HEK293 (cell line): ENCODE measurements at regions not wholly inside any gene's neighbourhood (a gene's known extent, or its start where the extent isn't known, plus 50 kb on each side); places are given as distances from the start of the nearest gene placed in this dataset.
A peak's percentile ranks its signal among the peaks of the same experiment; 100 is the strongest.

Experiments
- CTCF ChIA-PET: fragments of 350-600 bp; formaldehyde crosslinking; extraction: SDS; loops from one replicate; lab custom pipeline; 2021; ENCODE audit warnings: antibody characterized with exemption; lab: Yijun Ruan, JAX
- POLR2A ChIA-PET: fragments of 300-600 bp; formaldehyde crosslinking; extraction: SDS; loops from one replicate; lab custom pipeline; 2020; ENCODE audit warnings: antibody characterized with exemption, inconsistent platforms; lab: Yijun Ruan, JAX
- H3K27ac ChIP-seq: fragments of 200-500 bp; sonication (Bioruptor generic); 2 replicates; pipeline ENCODE4 v1.5.1; 2014; ENCODE audit warnings: low read depth, low read length, control low read depth, inconsistent platforms; ENCODE audit errors: extremely low read depth
- H3K36me3 ChIP-seq, 2 experiments: fragments of 200-500 bp in 1 of 2; sonication (Bioruptor generic) in 1 of 2; 1 replicate in 1 of 2; 2 replicates in 1 of 2; pipeline ENCODE4 v1.5.1; 2014 to 2017; ENCODE audit warnings: inconsistent platforms in 2 of 2, low read length in 2 of 2; ENCODE audit not compliant: control insufficient read depth in 2 of 2, insufficient read depth in 1 of 2
- H3K4me1 ChIP-seq: fragments of 200-500 bp; sonication (Bioruptor generic); 2 replicates; pipeline ENCODE4 v1.5.1; 2014; ENCODE audit warnings: mild to moderate bottlenecking, low read length, inconsistent platforms; ENCODE audit not compliant: control insufficient read depth, insufficient read depth
- H3K4me3 ChIP-seq: 2 replicates; pipeline ENCODE4 v1.5.1; 2011; ENCODE audit warnings: low read depth, mild to moderate bottlenecking, control low read depth, low read length, moderate library complexity
- H3K9me3 ChIP-seq: fragments of 200-500 bp; sonication (Bioruptor generic); 2 replicates; pipeline ENCODE4 v1.5.1; 2014; ENCODE audit warnings: low read depth, low read length, inconsistent platforms; ENCODE audit not compliant: control insufficient read depth, insufficient read depth
- FEZF1 ChIP-seq: fragments of 450-650 bp; formaldehyde crosslinking; IDR thresholded peaks from 2 replicates; pipeline ENCODE4 v1.5.1; 2016; ENCODE audit warnings: missing biosample characterization, missing genetic modification characterization
- KLF8 ChIP-seq: fragments of 450-650 bp; formaldehyde crosslinking; IDR thresholded peaks from 2 replicates; pipeline ENCODE4 v1.5.1; 2016; ENCODE audit warnings: missing biosample characterization, missing genetic modification characterization
- MYNN ChIP-seq: fragments of 450-650 bp; formaldehyde crosslinking; IDR thresholded peaks from 2 replicates; pipeline ENCODE4 v1.5.1; 2016; ENCODE audit warnings: missing biosample characterization, missing genetic modification characterization, borderline replicate concordance
- PRDM4 ChIP-seq: fragments of 450-650 bp; formaldehyde crosslinking; IDR thresholded peaks from 2 replicates; pipeline ENCODE4 v1.5.1; 2017; ENCODE audit warnings: missing biosample characterization, missing genetic modification characterization
- TRIM28 ChIP-seq: IDR thresholded peaks from 2 replicates; pipeline ENCODE4 v1.6.1; 2011; ENCODE audit warnings: low read length, control low read depth, borderline replicate concordance
- ZBTB1 ChIP-seq: fragments of 450-650 bp; formaldehyde crosslinking; IDR thresholded peaks from 2 replicates; pipeline ENCODE4 v1.5.1; 2016; ENCODE audit warnings: missing biosample characterization, missing genetic modification characterization
- ZBTB17 ChIP-seq: fragments of 450-650 bp; formaldehyde crosslinking; IDR thresholded peaks from 2 replicates; pipeline ENCODE4 v1.5.1; 2016; ENCODE audit warnings: missing biosample characterization, missing genetic modification characterization
- ZBTB21 ChIP-seq: fragments of 450-650 bp; formaldehyde crosslinking; IDR thresholded peaks from 2 replicates; pipeline ENCODE4 v1.5.1; 2017; ENCODE audit warnings: missing biosample characterization, missing genetic modification characterization
- ZBTB48 ChIP-seq: fragments of 450-650 bp; formaldehyde crosslinking; IDR thresholded peaks from 2 replicates; pipeline ENCODE4 v1.5.1; 2016; ENCODE audit warnings: missing biosample characterization, missing genetic modification characterization
- ZEB2 ChIP-seq: fragments of 450-650 bp; formaldehyde crosslinking; IDR thresholded peaks from 2 replicates; pipeline ENCODE4 v1.5.1; 2016; ENCODE audit warnings: missing biosample characterization, missing genetic modification characterization
- ZFP69B ChIP-seq: fragments of 450-650 bp; formaldehyde crosslinking; IDR thresholded peaks from 2 replicates; pipeline ENCODE4 v1.5.1; 2016; ENCODE audit warnings: missing biosample characterization, missing genetic modification characterization
- ZIC2 ChIP-seq: fragments of 450-650 bp; formaldehyde crosslinking; IDR thresholded peaks from 2 replicates; pipeline ENCODE4 v1.5.1; 2016; ENCODE audit warnings: missing biosample characterization, missing genetic modification characterization
- ZNF133 ChIP-seq: fragments of 450-650 bp; formaldehyde crosslinking; IDR thresholded peaks from 2 replicates; pipeline ENCODE4 v1.5.1; 2016; ENCODE audit warnings: missing biosample characterization, missing genetic modification characterization
- ZNF148 ChIP-seq: fragments of 450-650 bp; formaldehyde crosslinking; IDR thresholded peaks from 2 replicates; pipeline ENCODE4 v1.5.0; 2017; ENCODE audit warnings: missing biosample characterization, missing genetic modification characterization, borderline replicate concordance
- ZNF202 ChIP-seq: fragments of 450-650 bp; formaldehyde crosslinking; IDR thresholded peaks from 2 replicates; pipeline ENCODE4 v1.5.1; 2016; ENCODE audit warnings: missing biosample characterization, missing genetic modification characterization, borderline replicate concordance
- ZNF214 ChIP-seq: fragments of 450-650 bp; formaldehyde crosslinking; IDR thresholded peaks from 2 replicates; pipeline ENCODE4 v1.5.1; 2017; ENCODE audit warnings: missing biosample characterization, mild to moderate bottlenecking, missing genetic modification characterization, borderline replicate concordance
- ZNF239 ChIP-seq: fragments of 450-650 bp; formaldehyde crosslinking; IDR thresholded peaks from 2 replicates; pipeline ENCODE4 v1.5.1; 2016; ENCODE audit warnings: missing biosample characterization, missing genetic modification characterization
- ZNF24 ChIP-seq: fragments of 450-650 bp; formaldehyde crosslinking; IDR thresholded peaks from 2 replicates; pipeline ENCODE4 v1.5.1; 2016; ENCODE audit warnings: missing biosample characterization, missing genetic modification characterization
- ZNF248 ChIP-seq: fragments of 450-650 bp; formaldehyde crosslinking; IDR thresholded peaks from 2 replicates; pipeline ENCODE4 v1.5.1; 2017; ENCODE audit warnings: missing biosample characterization, missing genetic modification characterization
- ZNF354C ChIP-seq: fragments of 450-650 bp; formaldehyde crosslinking; IDR thresholded peaks from 2 replicates; pipeline ENCODE4 v1.5.1; 2016; ENCODE audit warnings: missing biosample characterization, missing genetic modification characterization, low read depth, borderline replicate concordance
- ZNF423 ChIP-seq: fragments of 450-650 bp; formaldehyde crosslinking; IDR thresholded peaks from 2 replicates; pipeline ENCODE4 v1.5.1; 2016; ENCODE audit warnings: missing biosample characterization, missing genetic modification characterization
- ZNF521 ChIP-seq: fragments of 450-650 bp; formaldehyde crosslinking; IDR thresholded peaks from 2 replicates; pipeline ENCODE4 v1.5.1; 2017; ENCODE audit warnings: missing biosample characterization, mild to moderate bottlenecking, missing genetic modification characterization
- ZNF585B ChIP-seq: fragments of 450-650 bp; formaldehyde crosslinking; IDR thresholded peaks from 2 replicates; pipeline ENCODE4 v1.5.1; 2016; ENCODE audit warnings: missing biosample characterization, missing genetic modification characterization
- ZNF610 ChIP-seq: fragments of 450-650 bp; formaldehyde crosslinking; IDR thresholded peaks from 2 replicates; pipeline ENCODE4 v1.5.1; 2016; ENCODE audit warnings: missing biosample characterization, missing genetic modification characterization, borderline replicate concordance
- ZNF654 ChIP-seq: fragments of 450-650 bp; formaldehyde crosslinking; IDR thresholded peaks from 2 replicates; pipeline ENCODE4 v1.5.1; 2016; ENCODE audit warnings: low read depth, missing biosample characterization, missing genetic modification characterization
- TF ChIP-seq, protein P1 (sequence below): fragments of 450-650 bp; formaldehyde crosslinking; IDR thresholded peaks from 2 replicates; pipeline ENCODE4 v1.5.1; 2016; ENCODE audit warnings: missing biosample characterization, missing genetic modification characterization, borderline replicate concordance
- TF ChIP-seq, protein P2 (sequence below): fragments of 450-650 bp; formaldehyde crosslinking; IDR thresholded peaks from 2 replicates; pipeline ENCODE4 v1.5.1; 2017; ENCODE audit warnings: missing biosample characterization, missing genetic modification characterization

DNA sequence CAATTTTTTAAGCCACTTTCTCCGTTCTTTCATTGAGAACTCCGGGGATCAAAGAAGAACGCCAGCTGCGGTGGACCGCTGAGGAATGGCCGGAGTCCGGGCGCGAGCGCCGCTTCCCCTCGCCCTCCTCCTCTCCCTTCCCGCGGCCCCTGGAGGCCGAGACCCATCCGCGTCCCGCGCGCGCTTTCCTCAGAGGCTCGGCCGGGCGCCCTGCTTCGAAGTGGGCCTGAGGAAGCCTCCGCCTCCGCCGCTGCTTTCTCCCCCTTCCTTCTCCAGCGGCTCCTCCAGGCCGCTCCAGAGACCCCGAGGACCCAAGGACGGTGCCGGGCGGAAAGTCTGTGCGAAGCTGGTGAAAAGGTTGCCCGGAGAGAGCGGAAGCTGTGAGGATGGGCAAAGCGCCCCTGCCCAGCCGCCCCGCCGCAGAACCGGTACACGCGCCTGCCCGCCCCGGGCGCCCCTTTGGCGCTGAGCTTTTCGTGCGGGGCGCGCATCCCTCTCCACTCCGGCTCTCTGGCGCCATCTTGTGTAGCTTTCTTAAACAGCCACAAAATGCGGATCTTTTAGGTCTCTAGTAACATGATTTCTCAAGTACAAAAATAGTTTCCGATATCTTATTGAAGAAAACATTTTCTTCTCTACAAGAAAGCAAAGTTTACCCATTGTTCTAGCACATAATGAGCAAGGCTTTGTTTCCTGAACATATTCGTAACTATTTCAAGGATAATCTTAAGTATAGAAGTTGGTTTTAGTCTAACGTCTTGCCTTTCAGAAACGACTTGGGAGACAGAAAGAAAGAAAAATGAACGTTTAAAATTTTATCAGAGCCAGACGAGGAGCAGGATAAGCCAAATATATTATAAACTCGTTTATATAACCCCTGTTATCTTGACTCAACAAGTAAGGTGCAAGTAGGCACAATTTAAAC, 59.2 kb upstream of the FAM174B start (continued):
- TF ChIP-seq ZNF133 (tag by site-specific recombination) (no peak), ZFP69B (tag by site-specific recombination) (peak; percentile 40; the same call in 1 of the 2 replicates), ZBTB48 (tag by site-specific recombination) (peak; percentile 65), ZNF24 (tag by site-specific recombination) (no peak; the same call in 1 of the 2 replicates), TRIM28 (0 out of 2 replicates have a peak, but pooled peaks have one; percentile 34), ZNF423 (no peak), ZBTB17 (tag by site-specific recombination) (peak; percentile 58; the same call in 1 of the 2 replicates)

DNA sequence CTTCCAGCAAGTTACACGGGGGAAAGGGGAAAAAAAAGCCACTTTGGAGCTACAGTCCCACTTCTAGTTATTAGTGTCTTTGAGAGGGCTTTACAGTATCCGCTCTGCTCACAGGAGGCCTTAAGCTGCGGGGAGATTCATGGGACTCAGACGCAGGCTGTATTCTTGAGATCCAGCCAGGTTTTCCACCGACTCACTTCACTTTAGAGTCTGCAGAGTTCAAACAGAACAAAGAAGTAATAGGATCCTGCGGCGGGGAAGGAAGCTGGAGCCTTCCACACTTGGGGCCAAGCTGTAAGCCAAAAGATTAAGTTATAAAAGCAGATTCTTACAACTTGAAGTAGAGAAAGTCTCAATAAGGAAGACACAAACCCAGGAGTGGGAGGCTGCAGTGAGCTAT, 60.2 kb upstream of the FAM174B start:
- CTCF ChIA-PET = interaction anchor here (0.8 to 4.8 kb wide), 7 partner anchors 25 to 619 kb away, joined by 3 to 27 read pairs (median 4); no protein-coding TSS in a partner anchor
- H3K27ac ChIP-seq = no peak overlapping the region
- H3K9me3 ChIP-seq = no peaks in the 10 kb centered on the region
- no peak for TF ChIP-seq ZNF654 (tag by site-specific recombination)
- no peak for TF ChIP-seq ZNF148 (tag by site-specific recombination)
- no peak for TF ChIP-seq ZBTB21 (tag by site-specific recombination)
- no peak for TF ChIP-seq ZNF248 (tag by site-specific recombination)
- no peak for TF ChIP-seq ZNF521 (tag by site-specific recombination)
- TF ChIP-seq ZNF214 (tag by site-specific recombination) = no peak
- no peak for TF ChIP-seq ZNF239 (tag by site-specific recombination)
- TF ChIP-seq, protein P1, sequence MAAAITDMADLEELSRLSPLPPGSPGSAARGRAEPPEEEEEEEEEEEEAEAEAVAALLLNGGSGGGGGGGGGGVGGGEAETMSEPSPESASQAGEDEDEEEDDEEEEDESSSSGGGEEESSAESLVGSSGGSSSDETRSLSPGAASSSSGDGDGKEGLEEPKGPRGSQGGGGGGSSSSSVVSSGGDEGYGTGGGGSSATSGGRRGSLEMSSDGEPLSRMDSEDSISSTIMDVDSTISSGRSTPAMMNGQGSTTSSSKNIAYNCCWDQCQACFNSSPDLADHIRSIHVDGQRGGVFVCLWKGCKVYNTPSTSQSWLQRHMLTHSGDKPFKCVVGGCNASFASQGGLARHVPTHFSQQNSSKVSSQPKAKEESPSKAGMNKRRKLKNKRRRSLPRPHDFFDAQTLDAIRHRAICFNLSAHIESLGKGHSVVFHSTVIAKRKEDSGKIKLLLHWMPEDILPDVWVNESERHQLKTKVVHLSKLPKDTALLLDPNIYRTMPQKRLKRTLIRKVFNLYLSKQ (tag by site-specific recombination) = no peak
- TF ChIP-seq ZNF202 (tag by site-specific recombination) = no peak
- no peak for TF ChIP-seq FEZF1 (tag by site-specific recombination)
- TF ChIP-seq ZNF610 = no peak
- no peak for TF ChIP-seq KLF8 (tag by site-specific recombination)
- no peak for TF ChIP-seq MYNN (tag by site-specific recombination)
- TF ChIP-seq ZEB2 = no peak
- TF ChIP-seq, protein P2, sequence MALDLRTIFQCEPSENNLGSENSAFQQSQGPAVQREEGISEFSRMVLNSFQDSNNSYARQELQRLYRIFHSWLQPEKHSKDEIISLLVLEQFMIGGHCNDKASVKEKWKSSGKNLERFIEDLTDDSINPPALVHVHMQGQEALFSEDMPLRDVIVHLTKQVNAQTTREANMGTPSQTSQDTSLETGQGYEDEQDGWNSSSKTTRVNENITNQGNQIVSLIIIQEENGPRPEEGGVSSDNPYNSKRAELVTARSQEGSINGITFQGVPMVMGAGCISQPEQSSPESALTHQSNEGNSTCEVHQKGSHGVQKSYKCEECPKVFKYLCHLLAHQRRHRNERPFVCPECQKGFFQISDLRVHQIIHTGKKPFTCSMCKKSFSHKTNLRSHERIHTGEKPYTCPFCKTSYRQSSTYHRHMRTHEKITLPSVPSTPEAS (tag by site-specific recombination) = no peak
- no peak for TF ChIP-seq ZIC2 (tag by site-specific recombination)
- TF ChIP-seq PRDM4 = no peak
- no peak for TF ChIP-seq ZNF585B (tag by site-specific recombination)
- TF ChIP-seq ZBTB1 (tag by site-specific recombination) = no peak
- no peak for TF ChIP-seq ZNF354C
- TF ChIP-seq, all 188 proteins: peak for 0
- Histone ChIP-seq H3K36me3 (no peaks in the 10 kb centered on the region), H3K4me3 (no peak overlapping the region), H3K4me1 (no peaks in the 10 kb centered on the region)
- POLR2A ChIA-PET = no interaction called here
